GM19043 (cell line): ENCODE measurements at regions not wholly inside any gene's neighbourhood (a gene's known extent, or its start where the extent isn't known, plus 50 kb on each side); places are given as distances from the start of the nearest gene placed in this dataset.

Experiments used
- ATAC-seq: cut with Tn5 transposase; IDR thresholded peaks from one replicate; pipeline ENCODE4 v1.9.1; 2021; ENCODE audit warnings: low read depth; ENCODE audit not compliant: unreplicated experiment

DNA sequence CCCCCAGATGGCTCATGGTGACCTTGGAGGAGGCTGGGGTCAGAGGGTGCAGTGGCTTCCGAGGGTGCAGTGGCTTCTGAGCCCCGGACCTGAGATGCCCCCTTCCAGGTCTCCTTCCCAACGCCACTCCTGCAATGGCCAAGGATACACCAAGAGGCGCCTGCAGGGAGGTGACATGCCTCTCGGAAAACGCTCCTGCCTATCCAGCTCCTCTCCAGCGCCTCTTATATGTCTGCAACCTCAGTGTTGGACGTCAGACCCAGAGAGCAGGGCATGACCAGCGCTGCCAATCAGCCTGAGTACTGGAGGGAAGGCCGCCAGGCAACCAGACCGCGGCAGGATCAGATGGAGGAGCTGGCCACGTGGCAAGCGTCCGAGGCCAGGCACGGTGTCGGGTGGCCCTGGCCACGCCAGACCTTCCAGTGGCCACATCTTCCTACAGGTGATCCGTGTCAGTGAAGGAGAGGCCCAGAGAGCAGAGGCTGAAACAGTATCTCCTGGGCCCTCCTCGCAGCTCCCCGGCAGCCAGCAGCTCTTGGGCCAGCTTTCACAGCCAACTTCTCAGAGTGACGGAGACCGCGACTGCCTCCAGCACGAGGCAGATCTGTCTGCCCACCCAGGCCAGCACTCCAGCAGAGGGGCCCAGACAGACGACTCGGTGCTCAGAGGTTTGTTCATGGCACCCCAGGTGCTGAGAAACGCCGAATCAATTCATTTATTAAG is 199.5 kb upstream of the SALL3 start:
- ATAC-seq, result no peak

DNA sequence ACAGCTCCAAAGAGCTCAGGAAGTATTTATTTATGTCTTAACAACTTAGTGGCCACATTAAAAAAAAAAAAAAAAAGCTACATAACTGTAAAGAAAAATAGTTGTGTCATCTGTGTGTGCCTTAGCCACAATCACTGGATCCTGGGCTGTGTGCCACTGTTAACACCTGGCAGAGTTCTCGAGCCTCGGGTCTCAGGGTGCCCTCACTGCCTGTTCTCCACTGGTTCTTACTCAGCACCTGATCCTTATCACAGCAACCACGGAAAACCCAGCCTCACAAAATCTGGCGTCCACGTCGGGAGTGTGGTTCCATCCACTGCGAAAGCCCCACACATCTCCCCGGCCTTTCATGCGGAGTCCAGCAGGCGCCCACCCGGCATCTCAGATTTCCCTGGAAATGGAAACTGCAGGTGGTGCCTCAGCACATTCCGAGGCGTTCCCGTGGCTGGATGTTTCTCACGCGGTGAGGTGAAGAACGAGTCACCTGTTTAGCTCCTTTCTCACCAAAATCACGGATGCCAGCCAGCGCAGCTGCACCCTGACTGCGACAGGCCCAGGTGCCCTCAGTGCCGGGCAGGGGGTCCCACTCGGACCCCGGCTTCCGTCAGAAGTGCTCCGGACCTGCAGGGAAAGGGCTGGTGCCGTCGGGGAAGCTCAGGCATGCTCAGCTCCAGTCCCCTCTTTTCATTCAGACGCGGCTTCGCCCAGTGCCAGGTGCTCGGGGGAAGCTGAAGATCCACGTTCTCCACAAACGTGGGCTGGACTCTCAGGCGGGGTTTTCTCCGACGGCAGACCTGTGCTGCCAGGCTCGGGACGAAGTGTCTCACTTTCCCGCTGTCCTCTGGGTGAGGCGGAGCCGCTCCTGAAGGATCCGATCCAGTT is 198.7 kb upstream of the SALL3 start:
- no peak for ATAC-seq

DNA sequence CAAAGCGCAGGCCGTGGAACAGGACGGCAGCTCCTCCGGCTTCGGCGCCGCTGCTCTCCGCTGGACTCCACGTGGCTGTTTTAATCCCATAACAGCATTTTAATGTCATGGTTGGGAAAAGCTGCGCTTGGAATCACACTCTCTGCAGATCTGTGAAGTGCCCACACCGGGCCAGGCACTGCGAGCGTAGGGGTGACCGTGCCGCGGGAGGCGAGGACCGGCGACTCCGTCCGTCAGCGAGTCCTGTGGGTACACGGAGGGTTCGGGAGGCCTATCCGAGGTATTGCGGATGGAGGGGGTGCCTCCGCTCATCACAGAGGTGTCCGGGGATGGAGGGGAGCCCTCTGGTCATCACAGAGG is 198.0 kb upstream of the SALL3 start:
- no peak for ATAC-seq

DNA sequence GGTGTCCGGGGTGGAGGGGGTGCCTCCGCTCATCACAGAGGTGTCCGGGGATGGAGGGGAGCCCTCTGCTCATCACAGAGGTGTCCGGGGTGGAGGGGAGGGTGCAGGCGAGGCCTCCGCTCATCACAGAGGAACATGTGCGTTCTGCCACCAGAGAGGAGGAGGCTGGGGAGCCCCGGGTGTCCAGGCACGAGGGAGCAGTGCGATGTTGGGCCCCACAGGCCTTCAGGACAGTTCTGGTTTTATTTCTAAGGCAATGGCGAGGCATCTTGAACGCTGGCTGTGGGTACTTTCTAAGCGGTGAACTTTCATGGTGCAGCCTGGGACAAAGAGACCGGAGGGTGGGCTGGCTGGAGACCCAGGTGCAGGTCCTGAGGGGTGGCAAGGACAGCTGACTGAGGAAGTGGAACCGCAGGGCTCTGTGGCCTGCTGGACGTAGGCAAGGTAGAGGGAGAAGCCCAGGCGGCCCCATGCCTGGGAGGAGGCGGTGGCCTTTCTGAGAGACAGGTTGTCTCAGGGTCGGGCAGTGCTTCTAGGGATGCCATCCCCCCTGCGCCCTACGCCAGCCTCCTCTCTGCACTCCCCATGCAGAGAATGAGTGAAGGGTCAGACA is 196.6 kb upstream of the SALL3 start:
- ATAC-seq, result no peak

DNA sequence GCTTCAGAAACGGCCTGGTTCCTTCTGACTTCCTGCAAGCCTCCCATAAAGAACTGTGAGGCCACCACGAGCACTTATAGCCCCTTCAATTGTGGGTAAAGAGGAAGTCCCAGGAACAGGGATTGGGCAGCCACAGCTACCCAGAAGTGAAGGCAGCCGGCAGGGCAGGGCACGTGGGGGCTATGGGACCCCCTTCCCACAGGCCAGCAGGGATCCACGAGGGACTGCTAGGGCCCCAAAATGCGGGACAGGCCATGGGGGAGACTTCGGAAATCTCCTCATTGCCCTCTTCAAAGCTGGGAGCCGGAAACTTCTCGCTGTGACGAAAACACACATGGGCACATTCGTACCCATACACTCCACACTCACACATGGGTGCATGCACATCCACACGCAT is 196.1 kb upstream of the SALL3 start:
- ATAC-seq, result no peak

DNA sequence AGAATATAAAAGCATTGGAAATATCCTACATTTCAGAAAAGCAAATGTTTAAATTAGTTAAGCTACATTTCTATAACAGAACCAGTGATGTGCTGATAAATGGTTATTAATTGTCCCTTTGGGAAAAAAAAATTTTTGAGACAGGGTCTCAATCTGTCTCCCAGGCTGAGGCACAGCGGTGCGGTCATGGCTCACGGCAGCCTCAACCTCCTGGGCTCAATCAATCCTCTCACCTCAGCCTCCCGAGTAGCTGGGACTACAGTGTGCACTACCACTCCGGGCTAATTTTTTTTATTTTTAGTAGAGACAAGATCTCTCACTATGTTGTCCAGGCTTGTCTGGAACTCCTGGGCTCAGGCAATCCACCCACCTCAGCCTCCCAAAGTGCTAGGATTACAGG is 194.8 kb upstream of the SALL3 start:
- no peak for ATAC-seq

DNA sequence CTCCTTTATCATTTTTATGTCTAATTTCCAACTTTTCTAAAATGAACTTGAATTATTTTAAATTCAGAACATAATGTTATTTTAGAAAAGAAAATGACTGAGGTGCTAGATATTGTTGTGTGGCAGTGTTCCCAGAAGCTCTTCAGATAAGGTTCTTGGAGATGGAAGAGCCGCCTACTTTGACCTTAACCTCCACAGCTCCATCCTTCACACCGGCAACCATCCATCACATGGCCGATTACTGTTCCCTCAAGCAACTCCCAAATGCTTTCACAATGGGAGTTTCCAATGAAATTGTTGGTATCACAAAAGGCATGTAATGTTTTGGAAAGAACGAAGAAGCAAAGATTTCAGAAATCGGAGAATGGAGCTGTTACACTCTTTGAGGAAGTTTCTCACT is 193.9 kb upstream of the SALL3 start:
- ATAC-seq, result no peak

DNA sequence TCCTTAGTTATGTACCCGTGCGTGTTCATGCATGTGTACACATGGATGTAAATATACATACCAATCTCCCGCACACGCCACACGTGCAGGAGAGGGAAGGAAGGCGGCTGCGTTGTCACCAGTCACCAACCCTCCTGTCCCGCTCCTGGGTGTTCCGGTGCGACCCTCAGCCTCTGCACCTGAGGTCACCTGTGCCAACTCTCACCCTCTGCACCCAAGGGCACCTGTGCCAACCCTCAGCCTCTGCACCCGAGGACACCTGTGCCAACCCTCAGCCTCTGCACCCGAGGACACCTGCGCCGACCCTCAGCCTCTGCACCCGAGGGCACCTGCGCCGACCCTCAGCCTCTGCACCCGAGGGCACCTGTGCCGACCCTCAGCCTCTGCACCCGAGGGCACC is 192.8 kb upstream of the SALL3 start:
- no peak for ATAC-seq

DNA sequence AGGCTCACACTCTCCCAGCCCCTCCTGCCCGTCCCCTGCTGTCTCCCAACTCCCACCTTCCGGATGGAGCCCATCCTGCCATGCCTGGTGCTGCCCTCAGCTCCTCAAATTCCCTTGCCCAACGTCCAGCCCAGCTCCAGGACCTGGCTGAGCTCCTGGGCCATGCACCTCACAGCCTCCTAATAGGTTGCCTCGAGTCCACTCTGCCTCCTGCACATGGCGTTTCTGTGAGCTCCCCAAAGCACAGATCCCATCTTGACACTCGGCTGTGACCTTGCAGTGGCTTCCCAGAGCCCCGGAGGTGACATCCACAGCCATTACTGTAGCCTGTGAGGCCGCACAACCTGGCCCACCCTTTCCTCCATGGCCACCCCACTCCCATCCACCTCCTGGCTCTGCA is 191.9 kb upstream of the SALL3 start:
- no peak for ATAC-seq

DNA sequence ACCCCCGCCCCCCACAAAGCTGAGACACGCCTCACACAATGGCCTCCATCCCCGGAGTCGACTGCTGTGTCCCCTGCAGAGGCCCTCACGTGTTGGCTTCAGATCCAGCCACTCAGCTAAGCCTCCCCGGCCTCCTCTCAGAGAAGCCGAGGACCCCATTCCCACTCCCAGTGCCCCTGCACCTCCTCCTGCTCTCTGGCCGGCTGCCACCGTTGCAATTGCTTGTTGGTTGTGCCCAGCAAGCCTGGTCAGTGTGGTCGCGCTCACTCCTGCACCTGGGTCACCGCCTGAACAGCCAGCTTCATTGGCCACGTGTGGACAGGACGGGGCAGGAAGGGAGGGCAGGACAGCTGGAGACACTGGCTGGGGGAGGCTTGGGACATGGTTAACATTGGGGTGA is 191.5 kb upstream of the SALL3 start:
- no peak for ATAC-seq

DNA sequence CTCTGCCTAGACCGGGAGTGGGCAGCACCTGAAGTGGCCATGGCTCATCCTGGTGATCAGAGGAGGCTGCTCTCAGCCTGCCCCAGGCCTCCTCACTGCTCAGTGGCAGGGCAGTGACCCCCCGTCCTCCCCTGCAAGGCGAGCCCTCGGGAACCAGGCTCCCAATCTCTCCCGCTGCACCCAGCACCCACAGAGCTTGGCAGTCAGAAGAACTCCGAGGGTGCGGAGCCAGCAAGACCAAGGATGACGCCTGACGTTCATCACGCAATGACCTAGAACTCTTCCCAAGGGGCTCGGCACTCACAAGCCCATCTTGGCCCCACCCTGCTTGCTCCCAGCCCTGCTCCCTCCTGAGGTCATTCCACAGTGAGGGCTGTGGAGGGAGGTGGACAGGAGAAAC is 189.8 kb upstream of the SALL3 start:
- ATAC-seq, result no peak

DNA sequence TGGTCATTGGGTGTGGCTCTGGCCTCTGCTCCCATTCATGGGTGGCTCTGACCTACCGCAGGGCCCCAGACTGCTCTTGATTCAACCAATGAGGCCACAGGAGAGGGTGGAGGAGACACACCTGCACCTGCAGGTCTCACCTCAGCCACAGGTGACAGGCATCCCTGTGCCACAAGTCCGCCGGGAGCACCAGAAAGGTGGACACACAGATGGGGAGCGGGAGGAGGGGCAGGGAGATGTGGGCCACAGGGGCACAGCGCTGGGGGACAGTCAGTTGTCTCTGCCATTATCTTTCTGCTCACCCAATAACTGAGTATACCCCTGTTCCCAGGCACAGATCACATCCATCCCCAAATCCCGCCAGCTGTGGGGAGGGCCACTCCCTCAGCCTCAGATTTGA is 189.1 kb upstream of the SALL3 start:
- ATAC-seq, result no peak

DNA sequence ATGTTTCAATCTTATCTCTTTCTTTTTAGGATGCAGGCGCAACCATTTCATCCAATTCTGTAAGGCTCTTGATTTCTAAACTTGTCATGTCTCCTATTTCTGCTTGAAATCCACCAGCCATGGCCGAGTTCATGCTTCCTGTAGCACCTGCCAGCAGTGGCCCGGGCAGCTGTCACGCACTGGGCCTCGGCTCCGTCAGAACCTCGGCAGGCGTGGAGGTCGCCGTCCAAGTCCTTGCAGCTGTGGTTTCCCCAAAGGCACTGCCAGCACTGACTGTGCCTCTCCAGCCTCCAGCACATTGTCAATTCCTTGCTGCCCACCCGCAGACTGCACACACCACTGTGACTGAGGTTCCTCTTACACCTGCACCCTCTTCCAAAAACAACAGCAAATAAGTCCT is 188.7 kb upstream of the SALL3 start:
- no peak for ATAC-seq

DNA sequence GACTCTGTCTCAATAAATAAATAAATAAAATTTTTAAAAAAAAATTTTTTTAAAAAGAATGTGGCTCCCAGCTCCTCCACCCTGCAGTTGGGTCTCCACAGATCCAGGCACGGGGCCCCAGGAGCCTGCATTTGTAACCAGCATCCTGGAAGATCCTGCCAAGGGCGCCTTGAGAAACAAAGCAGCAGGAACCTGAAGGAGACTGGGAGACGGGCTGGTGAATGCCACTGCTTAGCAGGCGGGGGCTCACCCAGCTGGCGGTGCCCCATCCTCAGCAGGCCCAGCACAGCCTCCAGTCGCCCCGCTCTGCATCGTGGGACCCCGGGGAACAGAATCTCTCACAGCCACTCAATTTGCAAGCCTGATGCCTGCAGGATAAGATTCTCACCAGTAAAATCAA is 187.5 kb upstream of the SALL3 start:
- ATAC-seq, result no peak

DNA sequence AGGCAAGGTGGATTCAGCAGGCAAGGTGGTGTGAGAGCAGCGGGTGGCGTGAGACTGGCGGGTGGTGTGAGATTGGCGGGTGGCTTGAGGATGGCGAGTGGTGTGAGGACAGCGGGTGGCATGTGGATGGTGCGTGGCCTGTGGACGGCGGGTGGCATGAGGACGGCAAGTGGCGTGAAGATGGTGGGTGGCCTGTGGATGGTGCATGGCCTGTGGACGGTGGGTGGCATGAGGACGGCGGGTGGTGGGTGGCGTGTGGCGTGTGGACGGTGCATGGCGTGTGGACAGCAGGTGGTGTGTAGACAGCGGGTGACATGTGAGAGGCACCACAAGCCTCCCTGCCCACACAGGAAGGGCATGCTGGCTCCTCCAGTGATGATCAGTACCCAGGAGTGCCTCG is 186.9 kb upstream of the SALL3 start:
- no peak for ATAC-seq

DNA sequence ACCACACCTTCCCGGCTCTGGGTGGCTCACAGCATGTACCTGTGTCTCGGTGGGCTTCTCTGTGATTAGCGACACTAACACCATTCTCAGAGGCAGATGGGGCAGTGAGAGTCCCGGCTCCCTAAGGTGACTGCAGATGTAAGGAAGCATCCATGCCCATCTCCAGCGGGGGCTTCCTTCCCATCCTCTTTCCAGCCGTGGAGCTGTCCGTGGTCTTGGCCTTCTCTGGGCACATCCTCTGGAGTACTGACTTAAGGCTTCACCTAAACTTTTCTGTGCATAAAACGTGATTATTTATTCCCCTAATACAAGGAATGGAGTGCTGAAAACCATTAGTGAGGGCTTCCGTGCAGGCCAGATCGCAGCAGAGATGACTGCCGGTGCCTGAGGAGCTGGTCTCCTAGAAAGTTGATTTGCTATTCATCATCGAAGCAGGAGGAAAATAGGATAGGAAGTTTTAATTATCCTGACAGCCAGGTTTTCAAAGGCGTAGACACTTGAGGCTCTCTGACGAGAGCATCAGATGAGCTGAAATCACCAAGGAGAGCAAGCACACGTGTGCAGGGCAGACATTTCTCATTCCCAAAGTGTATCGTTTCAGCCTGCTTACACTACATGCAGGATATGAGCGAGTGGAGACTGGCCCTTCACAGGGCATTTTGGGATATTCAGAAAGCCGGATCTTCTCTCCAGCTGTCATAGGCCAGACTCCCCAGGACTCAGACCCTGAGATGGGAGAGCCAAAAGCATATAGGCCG is 186.1 kb upstream of the SALL3 start:
- no peak for ATAC-seq

DNA sequence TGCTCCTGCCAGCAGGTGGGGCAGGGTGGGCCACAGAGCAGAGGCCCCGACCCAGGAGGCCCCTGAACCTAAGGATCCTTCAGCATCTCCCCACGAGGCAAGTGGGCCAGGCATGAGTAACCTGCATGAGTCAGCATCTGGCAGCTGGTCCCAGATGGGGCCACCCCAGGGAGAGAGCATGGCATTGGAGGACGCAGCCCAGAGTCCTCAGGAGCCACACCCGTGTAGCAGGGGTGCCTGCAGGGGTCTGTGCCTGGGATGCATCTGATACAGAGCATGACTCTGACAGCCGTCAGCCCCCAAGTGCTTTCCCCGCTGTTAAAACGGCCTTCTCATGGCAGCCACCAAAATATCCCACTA is 185.6 kb upstream of the SALL3 start:
- ATAC-seq, result no peak

DNA sequence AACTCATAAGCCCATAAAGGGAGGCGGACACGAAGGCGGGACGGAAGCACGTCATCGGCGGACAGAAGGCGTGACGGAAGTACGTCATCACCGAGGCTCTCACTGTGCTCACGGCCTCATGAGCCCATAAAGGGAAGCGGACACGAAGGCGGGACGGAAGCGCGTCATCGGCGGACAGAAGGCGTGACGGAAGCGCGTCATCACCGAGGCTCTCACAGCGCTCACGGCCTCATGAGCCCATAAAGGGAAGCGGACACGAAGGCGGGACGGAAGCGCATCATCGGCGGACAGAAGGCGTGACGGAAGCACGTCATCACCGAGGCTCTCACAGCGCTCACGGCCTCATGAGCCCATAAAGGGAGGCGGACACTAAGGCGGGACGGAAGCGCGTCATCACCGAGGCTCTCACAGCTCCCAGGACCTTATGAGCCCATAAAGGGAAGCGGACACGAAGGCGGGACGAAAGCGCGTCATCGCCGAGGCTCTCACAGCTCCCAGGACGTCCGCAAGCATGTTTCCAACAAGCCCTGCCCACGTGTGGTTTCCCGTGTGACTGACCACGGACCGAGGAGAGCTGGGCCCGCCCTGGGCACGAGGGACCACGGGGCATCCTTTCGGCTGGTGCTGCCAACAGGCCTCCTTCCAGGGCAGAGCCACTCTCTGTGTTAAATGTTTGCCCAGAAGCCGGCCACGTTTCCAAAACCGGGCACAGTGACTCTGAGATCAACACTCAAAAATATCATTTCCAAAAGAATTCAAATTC is 182.7 kb upstream of the SALL3 start:
- no peak for ATAC-seq

DNA sequence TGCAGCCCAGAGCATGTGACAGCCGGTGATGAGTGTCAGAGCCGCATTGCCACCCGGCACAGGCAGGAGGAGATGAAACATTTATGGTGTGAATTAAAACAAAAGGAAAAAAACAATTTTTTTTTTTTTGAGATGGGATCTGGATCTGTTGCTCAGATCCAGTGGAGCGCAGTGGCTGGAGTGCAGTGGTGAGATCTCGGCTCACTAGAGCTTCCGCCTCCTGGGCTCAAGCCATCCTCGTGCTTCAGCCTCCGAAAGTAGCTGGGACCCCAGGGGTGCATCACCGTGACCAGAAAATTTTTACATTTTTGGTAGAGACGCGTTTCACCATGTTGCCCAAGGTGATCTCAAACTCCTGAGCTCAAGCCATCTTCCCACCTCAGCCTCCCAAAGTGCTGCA is 182.1 kb upstream of the SALL3 start:
- no peak for ATAC-seq

DNA sequence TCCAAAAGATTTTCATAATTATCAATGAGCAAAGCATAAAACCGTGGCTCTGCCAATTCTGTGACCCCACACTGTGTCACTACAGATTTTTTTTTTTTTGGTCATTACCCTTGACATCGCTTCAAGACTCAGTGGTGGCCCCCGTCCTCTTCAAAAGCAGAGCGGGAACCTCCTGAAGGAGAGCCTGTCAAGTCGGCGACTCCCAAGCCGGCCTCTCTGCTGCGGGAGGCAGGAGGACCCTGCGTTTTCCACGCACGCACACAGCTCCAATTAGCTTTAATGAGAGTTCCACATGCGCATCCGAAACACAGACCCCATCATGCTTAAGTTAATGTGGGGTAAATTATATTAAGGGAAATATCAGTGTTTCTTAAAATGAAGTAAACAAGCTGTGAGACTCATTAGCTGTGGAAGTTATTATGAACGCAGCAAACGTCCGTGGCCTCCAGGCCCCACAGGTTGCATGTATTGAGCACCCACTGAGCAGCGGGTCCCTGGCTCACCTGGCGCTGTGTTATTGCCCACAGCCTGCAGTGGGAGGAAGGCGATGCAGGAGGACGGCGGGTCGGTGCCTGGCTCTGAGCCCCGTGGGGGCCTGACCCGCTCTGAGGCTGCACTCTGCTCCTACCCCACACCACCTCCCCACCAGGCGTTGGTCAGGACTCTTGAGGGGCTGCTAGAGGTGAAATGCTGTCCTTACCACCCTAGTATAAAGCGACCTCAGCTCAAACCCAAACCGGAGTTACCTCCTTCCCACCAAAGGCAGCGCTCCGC is 181.0 kb upstream of the SALL3 start:
- no peak for ATAC-seq
